SU-DHL-6 (cell line): ENCODE measurements at regions not wholly inside any gene's neighbourhood (a gene's known extent, or its start where the extent isn't known, plus 50 kb on each side); places are given as distances from the start of the nearest gene placed in this dataset.

Source experiments
- CTCF ChIP-seq: fragments of 200-600 bp; sonication (generic); IDR thresholded peaks from one replicate; pipeline ENCODE4 v1.5.1; 2017; ENCODE audit warnings: antibody characterized with exemption, mild to moderate bottlenecking, low read length, moderate library complexity; ENCODE audit not compliant: insufficient read depth, poor library complexity, severe bottlenecking
- EZH2phosphoT487 ChIP-seq: fragments of 200-600 bp; sonication (generic), shearing (Covaris generic); conservative IDR thresholded peaks from 2 replicates; pipeline ENCODE4 v1.6.1; 2018; ENCODE audit warnings: mild to moderate bottlenecking, antibody characterized with exemption, low read length, moderate library complexity, mixed read lengths

DNA sequence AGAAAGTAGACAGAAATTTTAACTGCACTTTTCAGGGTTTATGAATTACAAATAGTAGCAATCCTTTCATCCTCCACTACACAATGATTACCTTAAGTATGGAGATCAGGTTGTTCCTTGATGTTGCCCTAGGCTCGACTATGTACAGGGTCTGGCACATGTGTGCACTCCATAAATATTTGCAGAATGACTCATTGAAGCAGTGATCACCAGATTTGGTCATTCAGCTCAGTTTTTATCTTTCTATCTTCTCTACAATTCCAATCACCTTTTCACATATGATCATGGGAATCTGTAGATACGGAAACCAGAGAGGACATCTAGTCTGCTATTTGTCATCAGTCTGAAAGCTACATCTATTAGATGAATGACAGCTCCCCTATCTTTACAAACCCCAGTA lies 171.7 kb upstream of the HCCS start:
- TF ChIP-seq CTCF (no peak), EZH2phosphoT487 (no peak)
